IMR-90 (cell line): ENCODE measurements at regions not wholly inside any gene's neighbourhood (a gene's known extent, or its start where the extent isn't known, plus 50 kb on each side); places are given as distances from the start of the nearest gene placed in this dataset.

Experiments used
- ATAC-seq: fragments of 200-7000 bp; cut with Tn5 transposase; 2 replicates; pipeline ENCODE4 v1.9.1; 2020; ENCODE audit warnings: low read depth, mild to moderate bottlenecking, moderate library complexity
- BruUV-seq: library from RNA; stranded (reverse); fragments of 400-500 nt; replicated peaks from 2 replicates; lab custom pipeline; 2021; lab: Mats Ljungman, UMichigan
- CTCF ChIA-PET: fragments of 300-600 bp; formaldehyde crosslinking; extraction: SDS; loops from one replicate; lab custom pipeline; 2021; ENCODE audit warnings: antibody characterized with exemption; lab: Yijun Ruan, JAX
- POLR2A ChIA-PET: fragments of 300-600 bp; sonication (Branson Sonifier 250); formaldehyde crosslinking; loops from one replicate; lab custom pipeline; 2022; ENCODE audit warnings: antibody characterized with exemption; ENCODE audit not compliant: unreplicated experiment; lab: Charles Lee
- DNase-seq: peaks from one replicate; pipeline ENCODE4 v3.0.0; 2013
- H2AFZ ChIP-seq: replicated peaks from 2 replicates; pipeline ENCODE3; 2013; ENCODE audit warnings: low read length, mild to moderate bottlenecking; ENCODE audit not compliant: poor library complexity
- H2AK5ac ChIP-seq: 2 replicates; pipeline ENCODE4 v1.6.1; 2013; ENCODE audit warnings: low read depth, low read length, inconsistent platforms
- H2AK9ac ChIP-seq: replicated peaks from 2 replicates; pipeline ENCODE3; 2013; ENCODE audit warnings: mild to moderate bottlenecking, low read depth, low read length, moderate library complexity; ENCODE audit not compliant: poor library complexity
- H2BK120ac ChIP-seq: 2 replicates; pipeline ENCODE4 v1.6.1; 2013; ENCODE audit warnings: low read depth, low read length, inconsistent platforms
- H2BK15ac ChIP-seq: 3 replicates; pipeline ENCODE4 v1.6.1; 2013; ENCODE audit warnings: low read depth, low read length, inconsistent platforms
- H2BK20ac ChIP-seq: 2 replicates; pipeline ENCODE4 v1.6.1; 2013; ENCODE audit warnings: low read depth, mild to moderate bottlenecking, inconsistent platforms, low read length, moderate library complexity
- H2BK5ac ChIP-seq: 2 replicates; pipeline ENCODE4 v1.6.1; 2013; ENCODE audit warnings: mild to moderate bottlenecking, low read depth, low read length, inconsistent platforms; ENCODE audit not compliant: poor library complexity, severe bottlenecking
- H3K14ac ChIP-seq: replicated peaks from 2 replicates; pipeline ENCODE4 v1.6.1; 2013; ENCODE audit warnings: low read depth, low read length, inconsistent platforms
- H3K18ac ChIP-seq: 2 replicates; pipeline ENCODE4 v1.6.1; 2013; ENCODE audit warnings: low read depth, low read length, control low read depth
- H3K23ac ChIP-seq: 2 replicates; pipeline ENCODE4 v1.6.1; 2013; ENCODE audit warnings: low read depth, low read length, inconsistent platforms
- H3K27ac ChIP-seq: 2 replicates; pipeline ENCODE4 v1.5.1; 2013; ENCODE audit warnings: mild to moderate bottlenecking, control low read depth, low read length; ENCODE audit not compliant: insufficient read depth
- H3K27me3 ChIP-seq: 2 replicates; pipeline ENCODE4 v1.6.1; 2013; ENCODE audit warnings: low read length; ENCODE audit not compliant: control insufficient read depth, insufficient read depth
- H3K36me3 ChIP-seq: 2 replicates; pipeline ENCODE4 v1.6.1; 2013; ENCODE audit warnings: low read length, mixed read lengths; ENCODE audit not compliant: control insufficient read depth, insufficient read depth
- H3K4ac ChIP-seq: 2 replicates; pipeline ENCODE4 v1.6.1; 2013; ENCODE audit warnings: low read depth, low read length, inconsistent platforms
- H3K4me1 ChIP-seq: 2 replicates; pipeline ENCODE4 v1.6.1; 2013; ENCODE audit warnings: low read length, mixed read lengths; ENCODE audit not compliant: control insufficient read depth, insufficient read depth
- H3K4me2 ChIP-seq: 2 replicates; pipeline ENCODE4 v1.6.1; 2013; ENCODE audit warnings: low read depth, mild to moderate bottlenecking, control low read depth, low read length, moderate library complexity
- H3K4me3 ChIP-seq: 2 replicates; pipeline ENCODE4 v1.5.1; 2013; ENCODE audit warnings: low read depth, mild to moderate bottlenecking, control low read depth, low read length, moderate library complexity; ENCODE audit not compliant: insufficient read depth
- H3K56ac ChIP-seq: 2 replicates; pipeline ENCODE4 v1.6.1; 2013; ENCODE audit warnings: low read length, inconsistent platforms; ENCODE audit not compliant: insufficient read depth; ENCODE audit errors: extremely low read depth
- H3K79me1 ChIP-seq, 2 experiments: 2 replicates each; pipeline ENCODE4 v1.6.1; 2013; ENCODE audit warnings: low read length in 2 of 2, inconsistent platforms in 1 of 2, low read depth in 1 of 2
- H3K9ac ChIP-seq: 2 replicates; pipeline ENCODE4 v1.6.1; 2013; ENCODE audit warnings: low read depth, low read length, control low read depth
- H3K9me1 ChIP-seq: 2 replicates; pipeline ENCODE4 v1.6.1; 2013; ENCODE audit warnings: low read length, inconsistent platforms; ENCODE audit not compliant: insufficient read depth
- H3K9me3 ChIP-seq: 2 replicates; pipeline ENCODE4 v1.6.1; 2013; ENCODE audit warnings: low read length; ENCODE audit not compliant: control insufficient read depth, insufficient read depth
- H4K20me1 ChIP-seq: 2 replicates; pipeline ENCODE4 v1.6.1; 2013; ENCODE audit warnings: low read length, inconsistent platforms; ENCODE audit not compliant: insufficient read depth
- H4K5ac ChIP-seq: 2 replicates; pipeline ENCODE4 v1.6.1; 2013; ENCODE audit warnings: mild to moderate bottlenecking, low read depth, low read length, control low read depth
- H4K8ac ChIP-seq, 2 experiments: 2 replicates each; pipeline ENCODE4 v1.6.1; 2013; ENCODE audit warnings: low read depth in 2 of 2, low read length in 2 of 2, control low read depth in 1 of 2, inconsistent platforms in 1 of 2
- H4K91ac ChIP-seq: 2 replicates; pipeline ENCODE4 v1.6.1; 2013; ENCODE audit warnings: low read depth, low read length, inconsistent platforms; ENCODE audit not compliant: insufficient read depth
- CHD1 ChIP-seq: IDR thresholded peaks from 2 replicates; pipeline ENCODE4 v1.6.1; 2012; ENCODE audit warnings: low read depth, low read length, improper control_type of control experiment
- MXI1 ChIP-seq: IDR thresholded peaks from 2 replicates; pipeline ENCODE4 v1.6.1; 2012; ENCODE audit warnings: low read depth, mild to moderate bottlenecking, low read length, moderate library complexity, borderline replicate concordance
- RCOR1 ChIP-seq: IDR thresholded peaks from 2 replicates; pipeline ENCODE4 v1.6.1; 2012; ENCODE audit warnings: mild to moderate bottlenecking, low read length, improper control_type of control experiment; ENCODE audit not compliant: insufficient replicate concordance
- WGBS, 2 experiments: methylation state at CpG; one replicate each; pipeline versions ENCODE4 v1.1.5 to v1.1.7; 2013; ENCODE audit warnings: missing lambda C conversion rate in 2 of 2; ENCODE audit not compliant: insufficient read length in 1 of 2; ENCODE audit errors: extremely low coverage in 2 of 2; 5-methylcytosine and 5-hydroxymethylcytosine counted together
- dilution Hi-C: fragments of 300-500 bp; cut with HindIII; formaldehyde crosslinking; loops from one replicate; pipeline ENCODE4 v1.14.3; 2018; ENCODE audit warnings: low sequenced_read_pairs; ENCODE audit not compliant: unreplicated experiment
- in situ Hi-C: fragments of 300-500 bp; cut with MboI; formaldehyde crosslinking; loops from 3 replicates; pipeline ENCODE4 v1.14.3; 2019; ENCODE audit warnings: low sequenced_read_pairs, inconsistent platforms, mixed read lengths
- intact Hi-C: fragments of 100-400 bp; cut with micrococcal nuclease; formaldehyde crosslinking; loops from 2 replicates; pipeline ENCODE4 v1.10.0; 2022
- TF ChIP-seq, protein P1 (sequence below): fragments of 150-350 bp; IDR thresholded peaks from 2 replicates; pipeline ENCODE4 v1.6.1; 2017; ENCODE audit warnings: mild to moderate bottlenecking, antibody characterized with exemption, low read length, low read depth

DNA sequence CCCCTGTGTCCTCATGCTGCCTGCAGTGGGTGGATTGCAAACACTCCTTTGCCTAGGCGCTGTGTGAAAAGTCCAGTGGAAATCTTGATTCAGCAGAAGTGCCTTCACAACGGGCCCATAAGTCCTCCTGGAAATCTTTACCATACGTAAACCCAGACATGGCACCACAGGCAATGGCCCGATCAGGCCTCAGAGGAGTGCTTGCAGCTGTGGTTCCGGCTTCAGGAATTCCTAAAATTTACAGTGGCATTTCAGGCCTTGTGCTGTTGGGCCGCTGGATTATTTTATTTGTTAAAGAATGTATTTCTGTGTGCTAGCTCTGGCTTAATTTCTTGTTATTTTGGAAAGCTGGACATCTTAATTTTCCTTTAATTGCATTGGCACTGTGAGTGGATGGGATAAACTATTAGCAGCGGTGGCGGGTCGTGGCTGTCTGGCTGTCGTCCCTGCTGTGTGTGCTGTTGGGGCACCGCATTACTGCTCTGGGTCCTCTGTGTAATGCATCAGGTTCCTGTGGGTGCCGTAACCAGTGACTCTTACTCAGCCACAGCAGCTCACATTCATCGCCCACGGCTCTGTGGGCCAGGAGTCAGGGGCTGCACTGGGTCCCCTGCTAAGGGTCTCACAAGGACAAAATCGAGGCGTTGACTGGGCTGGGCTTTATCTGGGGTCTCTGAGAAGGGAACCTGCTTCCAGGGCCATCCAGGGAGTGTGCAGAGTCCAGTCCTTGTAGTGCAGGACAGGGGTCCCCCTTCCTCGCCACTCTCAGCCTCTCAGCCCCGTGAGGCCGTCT lies 73.1 kb downstream of the RTP5 start:
- H3K56ac ChIP-seq: no peak overlapping the region
- in situ Hi-C loops: no loop called here
- no peak overlapping the region for H3K9ac ChIP-seq
- no peaks in the 10 kb centered on the region for H4K20me1 ChIP-seq
- no peaks in the 10 kb centered on the region for H3K4me1 ChIP-seq
- no TSS peak for BruUV-seq
- H3K14ac ChIP-seq: no peak overlapping the region
- H2AFZ ChIP-seq: no peak overlapping the region
- TF ChIP-seq MXI1 (no peak), CHD1 (no peak), RCOR1 (no peak)
- TF ChIP-seq, protein P1, sequence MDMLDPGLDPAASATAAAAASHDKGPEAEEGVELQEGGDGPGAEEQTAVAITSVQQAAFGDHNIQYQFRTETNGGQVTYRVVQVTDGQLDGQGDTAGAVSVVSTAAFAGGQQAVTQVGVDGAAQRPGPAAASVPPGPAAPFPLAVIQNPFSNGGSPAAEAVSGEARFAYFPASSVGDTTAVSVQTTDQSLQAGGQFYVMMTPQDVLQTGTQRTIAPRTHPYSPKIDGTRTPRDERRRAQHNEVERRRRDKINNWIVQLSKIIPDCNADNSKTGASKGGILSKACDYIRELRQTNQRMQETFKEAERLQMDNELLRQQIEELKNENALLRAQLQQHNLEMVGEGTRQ: no peak
- WGBS, 2 experiments: 86% methylated on average over 5 of the region's 19 CpGs; no CpG with 5 or more reads in 1 of the 2 experiments
- H2AK5ac ChIP-seq: no peak overlapping the region
- no peaks in the 10 kb centered on the region for H3K79me1 ChIP-seq
- no peaks in the 10 kb centered on the region for H3K9me3 ChIP-seq
- no peak overlapping the region for H2BK5ac ChIP-seq
- H2BK20ac ChIP-seq: no peak overlapping the region
- intact Hi-C loops: no loop called here
- dilution Hi-C loops: no loop called here
- no peak overlapping the region for H2AK9ac ChIP-seq
- DNase-seq: no peak
- no peak overlapping the region for H3K4me2 ChIP-seq
- no peak overlapping the region for H3K18ac ChIP-seq
- H3K23ac ChIP-seq: no peak overlapping the region
- H4K5ac ChIP-seq: no peak overlapping the region
- H3K27me3 ChIP-seq: peaks cover 32% of the 10 kb centered on the region
- no peak overlapping the region for H4K8ac ChIP-seq
- no peak overlapping the region for H2BK120ac ChIP-seq
- H3K27ac ChIP-seq: no peak overlapping the region
- H3K4me3 ChIP-seq: no peak overlapping the region
- POLR2A ChIA-PET: no interaction called here
- H2BK15ac ChIP-seq: no peak overlapping the region
- CTCF ChIA-PET: no interaction called here
- H3K9me1 ChIP-seq: peaks cover 2% of the 10 kb centered on the region; the same call in 1 of the 2 replicates
- no peak overlapping the region for H4K91ac ChIP-seq
- no peak overlapping the region for H3K4ac ChIP-seq
- no peak for ATAC-seq
- H3K36me3 ChIP-seq: no peaks in the 10 kb centered on the region
